Tibial nerve (tissue), 4 donors: ENCODE measurements at regions not wholly inside any gene's neighbourhood (a gene's known extent, or its start where the extent isn't known, plus 50 kb on each side); places are given as distances from the start of the nearest gene placed in this dataset.

Experiments
- CTCF ChIP-seq, 5 experiments: fragments of 200-600 bp in 3 of 5; fragments of 450-650 bp in 2 of 5; sonication (generic) in 3 of 5; IDR thresholded peaks; one replicate each; pipeline ENCODE4 v1.5.1; 2016 to 2019; ENCODE audit warnings: antibody characterized with exemption in 5 of 5, mild to moderate bottlenecking in 3 of 5, moderate library complexity in 2 of 5
- EP300 ChIP-seq, 2 donors: sonication (generic); formaldehyde crosslinking; IDR thresholded peaks; one replicate each; pipeline ENCODE4 v1.6.1; 2017; ENCODE audit warnings: antibody characterized with exemption in 2 of 2, mild to moderate bottlenecking in 1 of 2
- POLR2A ChIP-seq, 2 donors: fragments of 450-650 bp; IDR thresholded peaks; one replicate each; pipeline ENCODE4 v1.6.1; 2017; ENCODE audit warnings: antibody characterized with exemption in 2 of 2, mild to moderate bottlenecking in 2 of 2, moderate library complexity in 2 of 2

GRCh38 chr2:66239655-66240054, 195.3 kb upstream of the MEIS1 start:
- TF ChIP-seq CTCF (IDR thresholded peaks at IDR 0.05) (no peak), EP300 (IDR thresholded peaks at IDR 0.05) (no peak), POLR2A (IDR thresholded peaks at IDR 0.05) (no peak)
